Activated T-helper 9 cell treated with anti-CD3 and anti-CD28 coated beads, Interleukin-2, amount 50 U/mL, for 16 hours (primary cell): ENCODE measurements at regions not wholly inside any gene's neighbourhood (a gene's known extent, or its start where the extent isn't known, plus 50 kb on each side); places are given as distances from the start of the nearest gene placed in this dataset.
"Not testable (repeated sequence)": the region's sequence is repeated elsewhere in the genome, so short reads cannot be mapped to it uniquely, and the experiment has no call there.

Experiments used
- DNase-seq: peaks from one replicate; pipeline ENCODE4 v3.0.0-alpha.2; 2020; ENCODE audit warnings: low read depth

DNA sequence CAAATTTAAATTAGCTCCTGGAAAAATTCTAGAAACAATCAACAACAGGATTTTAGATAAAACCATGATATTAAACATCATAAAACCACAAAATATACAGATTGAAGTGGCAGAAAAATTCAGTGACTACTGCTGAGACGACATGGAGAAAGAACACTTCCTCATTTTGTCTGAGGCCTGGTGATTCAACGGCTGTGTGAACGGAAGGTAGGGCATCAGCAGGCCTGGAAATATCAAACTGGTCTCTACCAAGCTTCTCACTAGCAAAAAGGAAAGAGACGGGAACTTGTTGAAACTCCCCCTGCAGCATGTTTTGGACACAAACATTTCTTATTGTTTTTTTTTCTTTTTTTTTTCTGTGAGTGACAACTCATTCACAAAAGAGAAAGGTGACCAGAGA, 58.0 kb upstream of the AHI1 start:
- DNase-seq: no peak

DNA sequence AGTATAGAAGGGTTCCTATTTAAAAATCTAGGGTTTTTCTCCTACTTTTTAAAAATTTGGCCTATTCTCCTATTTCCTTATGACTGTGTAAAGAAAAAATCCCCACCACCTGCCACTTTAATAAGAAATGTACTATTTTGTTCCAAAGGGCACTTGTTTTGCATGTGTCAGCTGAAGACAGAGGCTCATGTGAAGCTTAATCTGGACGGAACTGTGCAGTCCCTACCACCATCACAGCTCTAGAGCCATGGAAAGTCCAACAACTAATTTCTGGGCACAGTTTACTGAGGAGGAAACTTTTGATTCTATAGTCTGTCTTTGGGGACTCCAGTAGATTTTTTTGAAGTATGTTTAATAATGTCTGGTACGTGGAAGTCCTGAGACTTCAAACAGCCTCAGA, 60.0 kb upstream of the AHI1 start:
- DNase-seq: no peak

DNA sequence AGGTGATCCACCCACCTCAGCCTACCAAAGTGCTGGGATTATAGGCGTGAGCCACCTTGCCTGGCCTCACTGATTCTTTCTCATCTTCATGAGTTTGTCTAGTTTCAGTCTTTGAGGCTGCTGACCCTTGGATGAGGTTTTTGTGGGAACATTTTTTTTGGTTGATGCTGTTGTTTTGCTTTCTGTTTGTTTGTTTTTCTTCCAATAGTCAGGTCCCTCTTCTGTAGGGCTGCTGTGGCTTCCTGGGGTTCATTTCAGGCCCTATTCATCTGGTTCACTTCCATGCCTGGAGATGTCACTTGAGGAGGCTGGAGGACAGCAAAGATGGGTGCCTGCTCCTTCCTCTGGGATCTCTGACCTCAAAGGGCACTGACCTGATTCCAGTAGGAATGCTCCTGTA, 68.1 kb upstream of the AHI1 start:
- DNase-seq: not testable (repeated sequence)

DNA sequence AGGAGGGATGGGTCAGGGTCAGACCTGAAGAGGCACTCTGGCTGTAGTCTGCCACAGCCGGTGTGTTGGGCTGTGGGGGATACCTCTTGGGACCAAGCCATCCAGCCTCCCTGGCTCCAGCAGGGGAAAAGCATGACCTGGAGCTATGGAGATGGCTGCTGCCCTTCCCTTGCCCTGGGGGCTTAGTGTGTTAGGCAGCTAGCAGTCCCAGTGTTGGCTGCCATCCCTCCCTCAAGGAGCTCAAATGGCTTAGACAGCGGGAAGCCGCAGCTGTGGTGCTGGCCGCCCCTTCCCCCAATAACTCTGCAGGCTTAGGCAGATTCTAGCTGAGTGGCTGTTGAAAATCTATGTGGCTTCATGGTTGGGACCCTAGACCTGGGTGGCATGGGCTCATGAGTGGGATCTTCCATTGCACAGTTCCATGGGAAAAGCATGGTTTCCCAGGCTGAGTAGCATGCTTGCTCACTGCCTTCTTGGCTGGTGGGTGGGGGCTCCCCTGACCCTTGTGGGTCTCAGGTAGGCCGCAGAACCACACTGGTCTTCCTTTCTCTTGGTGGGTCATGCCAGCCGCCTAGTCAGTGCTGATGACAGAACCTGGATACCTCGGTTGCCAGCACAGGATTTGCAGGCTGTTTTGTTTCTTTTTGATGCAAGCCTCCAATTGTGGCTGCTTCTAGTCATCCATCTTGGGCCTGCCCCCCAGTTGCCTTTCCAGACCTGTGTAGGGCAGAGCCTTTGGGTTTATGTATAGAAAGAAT, 69.0 kb upstream of the AHI1 start:
- no peak for DNase-seq

GRCh38 chr6:135567375-135568083, 70.0 kb upstream of the AHI1 start:
- no peak for DNase-seq

- DNase-seq: no peak
Measured at GRCh38 chr6:135568379-135568778, 70.8 kb upstream of the AHI1 start.

GRCh38 chr6:135572051-135572450, 74.5 kb upstream of the AHI1 start:
- DNase-seq: no peak

DNA sequence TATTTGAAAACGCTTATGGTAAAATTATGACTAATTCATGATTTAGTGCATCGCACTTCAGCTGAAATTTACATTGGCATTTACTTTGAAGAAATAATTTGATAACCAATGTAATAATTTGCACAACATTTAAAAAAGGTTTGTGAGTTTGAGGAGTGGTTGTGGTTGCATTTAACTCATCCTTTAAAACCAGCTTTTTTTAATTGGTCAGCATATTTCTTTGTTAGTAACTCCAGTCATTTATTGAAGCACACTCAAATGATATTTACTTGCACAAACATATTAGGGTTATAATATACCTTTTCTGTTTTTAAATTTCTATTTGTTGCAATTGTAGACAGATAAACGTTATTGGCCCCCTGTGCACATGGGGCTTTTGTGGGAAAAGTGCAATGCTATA, 78.1 kb upstream of the AHI1 start:
- no peak for DNase-seq

DNA sequence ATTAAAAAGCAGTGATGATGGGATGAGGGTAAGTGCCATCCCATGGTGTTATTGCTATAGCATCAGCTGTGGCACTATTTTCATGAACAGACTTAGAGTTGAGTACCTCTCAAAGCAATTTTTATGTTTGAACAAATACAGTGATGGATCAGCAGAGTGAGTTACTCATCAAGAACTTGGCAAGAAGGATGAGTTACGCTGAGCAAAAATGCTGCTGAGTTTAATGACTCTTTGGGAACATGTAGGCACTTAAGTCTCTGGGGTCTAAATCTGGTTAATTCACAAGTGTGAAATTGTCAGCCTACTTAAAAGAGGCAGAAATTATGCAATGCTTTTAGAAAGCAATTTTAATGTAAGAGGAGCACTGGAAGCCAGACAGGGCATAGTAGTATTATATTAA, 78.5 kb upstream of the AHI1 start:
- DNase-seq: no peak

DNA sequence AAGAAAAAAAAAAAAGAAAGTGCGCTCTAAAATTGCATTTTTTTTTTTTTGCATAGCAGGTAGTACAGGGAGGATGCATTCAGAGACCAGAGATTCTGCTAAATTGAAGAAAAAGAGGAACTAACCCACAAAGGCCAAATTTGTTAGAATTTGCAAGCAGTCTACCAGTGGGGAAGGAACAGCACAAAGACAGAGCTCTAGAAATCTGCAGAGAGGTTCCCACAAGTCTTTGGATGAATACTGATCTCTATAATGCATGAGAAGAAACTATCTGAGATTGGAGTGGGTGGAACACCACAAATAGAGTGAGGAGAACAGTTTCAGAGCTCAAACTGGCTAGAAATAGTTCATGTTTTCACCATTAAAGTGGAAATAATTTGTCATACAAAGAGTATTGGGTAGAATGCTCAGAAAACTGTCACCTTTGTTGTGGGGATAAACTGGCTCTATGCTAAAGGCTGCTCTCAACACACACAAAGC, 79.6 kb upstream of the AHI1 start:
- no peak for DNase-seq

- DNase-seq: no peak
Measured at GRCh38 chr6:135578976-135579375, 81.4 kb upstream of the AHI1 start.

GRCh38 chr6:135581211-135581610, 83.7 kb upstream of the AHI1 start:
- DNase-seq: no peak

DNA sequence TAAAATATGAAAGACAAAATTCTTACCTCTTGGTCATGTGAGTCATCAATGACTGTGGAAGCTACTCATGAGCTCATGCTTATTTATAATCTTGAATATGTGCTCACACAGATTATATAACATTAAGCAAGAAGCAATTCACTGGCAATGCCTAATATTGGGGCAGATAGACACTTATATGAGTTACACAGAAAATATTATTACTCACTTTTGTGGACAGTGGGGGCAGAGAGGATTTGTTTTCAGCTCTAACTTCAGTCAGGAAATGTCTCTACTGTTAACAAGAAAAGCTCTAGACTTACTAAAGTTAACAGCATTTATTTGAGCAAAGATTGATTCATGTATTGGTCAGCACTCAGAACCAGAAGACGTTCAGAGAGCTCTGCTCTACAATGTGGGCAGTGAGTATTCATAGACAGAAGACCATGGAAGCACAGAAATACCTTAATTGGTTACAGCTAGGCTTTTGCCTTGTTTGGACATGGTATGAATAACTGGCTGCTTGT, 85.8 kb upstream of the AHI1 start:
- DNase-seq: no peak

GRCh38 chr6:135586388-135586787, 88.8 kb upstream of the AHI1 start:
- DNase-seq: no peak

GRCh38 chr6:135586844-135587243, 89.3 kb upstream of the AHI1 start:
- DNase-seq: no peak

GRCh38 chr6:135592276-135592675, 94.7 kb upstream of the AHI1 start:
- no peak for DNase-seq

GRCh38 chr6:135594000-135594399, 96.5 kb upstream of the AHI1 start:
- DNase-seq: no peak

DNA sequence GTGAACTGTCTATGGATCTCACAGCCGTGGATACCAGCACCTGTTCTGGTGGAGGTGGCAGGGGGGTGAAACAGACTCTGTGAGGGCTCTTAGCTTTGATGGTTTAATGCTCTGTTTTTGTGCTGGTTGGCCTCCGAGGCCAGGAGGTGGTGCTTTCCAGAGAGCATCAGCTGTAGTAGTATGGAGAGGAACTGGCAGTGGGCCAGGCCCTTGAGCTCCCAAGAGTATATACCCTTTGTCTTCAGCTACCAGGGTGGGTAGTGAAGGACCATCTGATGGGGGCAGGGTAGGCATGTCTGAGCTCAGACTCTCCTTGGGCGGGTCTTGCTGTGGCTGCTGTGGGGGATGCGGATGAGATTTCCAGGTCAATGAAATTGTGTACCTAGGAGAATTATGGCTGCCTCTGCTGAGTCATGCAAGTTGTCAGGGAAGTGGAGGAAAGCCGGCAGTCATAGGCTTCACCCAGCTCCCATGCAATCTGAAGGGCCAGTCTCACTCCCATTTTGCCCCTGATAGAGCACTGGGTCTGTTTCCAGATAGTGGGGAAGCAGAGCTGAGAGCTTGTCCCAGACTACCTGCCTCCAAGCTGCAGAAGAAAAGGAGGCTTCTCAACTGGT, 102.7 kb upstream of the AHI1 start:
- DNase-seq: no peak

GRCh38 chr6:135600931-135601330, 103.4 kb upstream of the AHI1 start:
- no peak for DNase-seq

GRCh38 chr6:135601857-135602256, 104.3 kb upstream of the AHI1 start:
- no peak for DNase-seq

- DNase-seq: no peak
Measured at GRCh38 chr6:135603249-135603648, 105.7 kb upstream of the AHI1 start.

DNA sequence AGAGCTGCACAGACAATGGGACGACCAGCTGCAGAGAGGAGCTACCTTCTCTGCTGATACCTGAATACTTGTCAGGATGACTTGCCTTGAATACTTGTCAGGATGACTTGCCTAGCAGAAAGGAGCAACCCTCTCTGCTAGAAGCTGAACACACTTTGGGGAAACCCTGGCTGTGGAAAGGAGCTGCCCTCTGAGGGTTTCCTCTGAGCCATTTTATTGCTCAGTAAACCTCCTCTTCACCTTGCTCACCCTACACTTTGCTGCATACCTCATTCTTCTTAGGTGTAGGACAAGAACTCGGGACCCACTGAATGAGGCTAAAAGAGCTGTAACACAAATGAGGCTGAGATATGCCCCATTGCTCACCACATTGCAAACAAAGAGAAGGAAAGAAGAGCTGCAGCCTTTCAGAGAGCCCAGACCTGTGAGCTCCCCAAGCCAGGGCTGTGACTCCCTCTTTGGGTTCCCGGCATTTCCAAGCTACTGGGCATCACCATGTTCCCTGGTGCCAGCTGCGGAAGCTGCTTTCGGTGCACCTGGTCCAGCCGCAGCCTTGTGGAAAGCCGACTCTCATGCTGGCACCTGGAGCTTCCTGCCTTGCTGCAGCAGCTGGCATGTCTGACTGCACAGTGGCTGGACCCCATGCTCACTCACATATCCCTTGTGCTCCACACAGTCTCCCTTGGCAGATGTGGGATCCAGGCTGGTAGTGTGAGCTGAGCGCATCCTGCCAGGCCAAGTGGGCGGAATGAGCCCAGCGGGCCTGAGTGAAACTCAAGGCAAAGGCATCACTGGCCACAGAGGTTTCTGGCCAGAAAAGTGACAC, 106.7 kb upstream of the AHI1 start:
- DNase-seq: no peak
